IPS-20b (cell line): ENCODE measurements at regions not wholly inside any gene's neighbourhood (a gene's known extent, or its start where the extent isn't known, plus 50 kb on each side); places are given as distances from the start of the nearest gene placed in this dataset.

ENCODE experiments used
- H3K27ac ChIP-seq: one replicate; pipeline ENCODE4 v1.5.1; 2013; ENCODE audit warnings: low read length
- H3K27me3 ChIP-seq: 2 replicates; pipeline ENCODE4 v1.6.1; 2013; ENCODE audit warnings: mild to moderate bottlenecking, low read length, inconsistent platforms; ENCODE audit not compliant: insufficient read depth
- H3K36me3 ChIP-seq: 2 replicates; pipeline ENCODE4 v1.6.1; 2013; ENCODE audit warnings: low read depth, mild to moderate bottlenecking, inconsistent platforms, low read length, moderate library complexity; ENCODE audit not compliant: insufficient read depth
- H3K4me1 ChIP-seq: 2 replicates; pipeline ENCODE4 v1.6.1; 2013; ENCODE audit warnings: mild to moderate bottlenecking, control low read depth, inconsistent platforms, low read length, moderate library complexity; ENCODE audit not compliant: insufficient read depth
- H3K4me3 ChIP-seq: 2 replicates; pipeline ENCODE4 v1.5.1; 2013; ENCODE audit warnings: mild to moderate bottlenecking, low read length, inconsistent platforms
- H3K9ac ChIP-seq: 2 replicates; pipeline ENCODE4 v1.6.1; 2013; ENCODE audit warnings: low read depth, mild to moderate bottlenecking, inconsistent platforms, low read length, moderate library complexity
- H3K9me3 ChIP-seq: 2 replicates; pipeline ENCODE4 v1.6.1; 2013; ENCODE audit warnings: mild to moderate bottlenecking, low read depth, low read length, inconsistent platforms; ENCODE audit not compliant: insufficient read depth

- H3K4me3 ChIP-seq = no peak overlapping the region
- no peak overlapping the region for H3K27ac ChIP-seq
- H3K36me3 ChIP-seq = no peaks in the 10 kb centered on the region
- H3K9ac ChIP-seq = no peak overlapping the region
- no peaks in the 10 kb centered on the region for H3K9me3 ChIP-seq
- no peaks in the 10 kb centered on the region for H3K4me1 ChIP-seq
- H3K27me3 ChIP-seq = peaks cover 7% of the 10 kb centered on the region; the same call in 1 of the 2 replicates
Measured at GRCh38 chr2:30359644-30360167, 87.3 kb upstream of the LCLAT1 start.

- Histone ChIP-seq H3K9me3 (no peaks in the 10 kb centered on the region), H3K36me3 (no peaks in the 10 kb centered on the region), H3K4me1 (no peaks in the 10 kb centered on the region), H3K9ac (no peak overlapping the region), H3K4me3 (no peak overlapping the region), H3K27ac (no peak overlapping the region), H3K27me3 (peaks cover 7% of the 10 kb centered on the region; the same call in 1 of the 2 replicates)
Measured at GRCh38 chr2:30361751-30362394, 85.2 kb upstream of the LCLAT1 start.

DNA sequence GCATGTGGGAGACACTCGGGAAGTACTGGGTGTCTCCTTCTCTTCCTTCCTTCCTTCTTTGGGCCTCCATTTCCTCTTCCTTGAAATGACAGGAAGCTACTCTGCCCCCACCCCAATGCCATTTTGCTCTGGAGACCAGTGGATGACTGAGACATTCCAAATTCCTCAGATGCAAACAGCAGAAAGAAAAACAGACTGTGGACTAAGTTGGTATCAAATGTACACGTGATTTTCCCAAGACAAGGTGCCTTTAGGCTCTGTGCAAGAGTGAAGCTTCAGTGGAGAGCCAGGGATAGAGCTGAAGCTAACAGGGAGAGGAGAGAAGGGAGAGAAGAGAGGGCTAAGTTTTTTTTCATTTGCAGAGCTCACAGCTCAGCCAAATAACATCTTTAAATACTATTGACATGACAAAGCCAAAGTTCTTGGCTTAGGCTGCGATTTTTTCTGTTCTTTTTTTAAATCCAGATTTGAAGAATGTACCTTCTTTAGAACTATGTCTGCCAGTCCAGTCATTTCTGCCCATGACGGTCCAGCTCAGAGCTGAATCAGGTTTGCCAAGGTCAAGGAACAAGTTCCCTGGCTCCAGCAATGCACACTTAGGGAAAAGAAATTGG lies 84.5 kb upstream of the LCLAT1 start:
- H3K27ac ChIP-seq = no peak overlapping the region
- no peaks in the 10 kb centered on the region for H3K9me3 ChIP-seq
- H3K4me1 ChIP-seq = no peaks in the 10 kb centered on the region
- H3K36me3 ChIP-seq = no peaks in the 10 kb centered on the region
- H3K9ac ChIP-seq = no peak overlapping the region
- peaks cover 7% of the 10 kb centered on the region; the same call in 1 of the 2 replicates for H3K27me3 ChIP-seq
- no peak overlapping the region for H3K4me3 ChIP-seq

DNA sequence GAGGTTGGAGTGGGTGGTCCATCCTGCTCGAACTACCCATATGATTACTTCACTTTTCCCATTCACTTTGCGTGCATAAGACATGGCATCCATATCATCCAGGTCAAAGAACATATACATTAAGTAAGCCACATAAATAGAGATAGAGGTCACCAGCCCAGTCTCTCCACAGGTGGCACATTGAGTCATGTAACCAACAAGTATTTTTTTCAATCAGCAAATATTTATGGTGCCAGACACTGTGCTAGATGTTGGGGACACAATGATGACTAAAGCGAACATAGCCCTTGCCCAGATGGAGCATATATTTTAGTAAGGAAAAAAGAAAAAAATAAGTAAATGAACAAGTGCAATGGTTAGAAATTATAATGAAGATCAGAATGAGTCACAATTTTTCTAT lies 83.6 kb upstream of the LCLAT1 start:
- no peak overlapping the region for H3K9ac ChIP-seq
- H3K27me3 ChIP-seq = peaks cover 7% of the 10 kb centered on the region; the same call in 1 of the 2 replicates
- no peak overlapping the region for H3K4me3 ChIP-seq
- H3K9me3 ChIP-seq = no peaks in the 10 kb centered on the region
- H3K27ac ChIP-seq = no peak overlapping the region
- H3K36me3 ChIP-seq = no peaks in the 10 kb centered on the region
- H3K4me1 ChIP-seq = no peaks in the 10 kb centered on the region

DNA sequence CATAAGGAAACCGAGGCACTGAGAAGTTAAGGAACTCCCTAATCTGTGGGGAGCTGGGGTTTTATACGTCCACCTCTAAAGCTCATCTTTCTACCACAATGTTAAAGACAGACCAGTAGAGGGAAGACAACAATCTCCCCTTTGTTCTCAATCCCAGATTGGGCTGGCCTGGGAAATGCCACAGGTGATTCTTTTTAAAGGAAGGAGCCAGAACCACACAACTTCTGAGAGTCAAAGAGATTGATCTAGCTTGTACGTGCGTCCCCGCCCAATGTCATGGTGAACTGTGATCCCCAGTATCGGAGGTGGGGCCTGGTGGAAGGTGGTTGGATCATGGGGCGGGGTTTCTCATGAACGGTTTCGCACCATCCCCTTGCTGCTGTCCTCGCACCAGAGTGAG lies 81.8 kb upstream of the LCLAT1 start:
- H3K36me3 ChIP-seq = no peaks in the 10 kb centered on the region
- H3K4me1 ChIP-seq = no peaks in the 10 kb centered on the region
- no peaks in the 10 kb centered on the region for H3K9me3 ChIP-seq
- no peak overlapping the region for H3K27ac ChIP-seq
- peaks cover 7% of the 10 kb centered on the region; the same call in 1 of the 2 replicates for H3K27me3 ChIP-seq
- no peak overlapping the region for H3K9ac ChIP-seq
- H3K4me3 ChIP-seq = no peak overlapping the region

DNA sequence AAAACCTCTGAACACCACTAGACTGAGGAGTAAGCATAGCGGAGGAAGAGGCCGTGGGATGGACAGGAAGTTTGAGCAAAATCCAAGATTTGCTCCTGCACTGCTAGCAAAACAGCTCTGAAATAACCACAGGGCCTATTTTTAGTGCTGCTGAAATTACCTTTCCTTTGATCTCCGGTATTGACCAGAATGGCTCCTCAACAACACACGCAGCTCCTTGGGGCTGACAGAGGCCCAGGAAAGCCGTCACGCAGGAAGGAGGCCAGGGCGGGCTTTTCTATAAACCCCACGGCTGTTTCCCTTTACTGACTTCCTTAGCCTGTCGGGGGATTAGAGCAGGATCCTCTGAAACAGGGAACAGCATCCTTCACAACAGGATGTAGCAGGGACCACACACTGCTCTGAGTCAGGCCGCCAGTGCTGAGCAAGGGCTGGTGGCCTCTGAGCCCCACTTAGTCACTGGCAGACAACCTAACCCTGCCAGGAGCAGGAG lies 80.8 kb upstream of the LCLAT1 start:
- H3K36me3 ChIP-seq = no peaks in the 10 kb centered on the region
- no peaks in the 10 kb centered on the region for H3K9me3 ChIP-seq
- no peak overlapping the region for H3K27ac ChIP-seq

DNA sequence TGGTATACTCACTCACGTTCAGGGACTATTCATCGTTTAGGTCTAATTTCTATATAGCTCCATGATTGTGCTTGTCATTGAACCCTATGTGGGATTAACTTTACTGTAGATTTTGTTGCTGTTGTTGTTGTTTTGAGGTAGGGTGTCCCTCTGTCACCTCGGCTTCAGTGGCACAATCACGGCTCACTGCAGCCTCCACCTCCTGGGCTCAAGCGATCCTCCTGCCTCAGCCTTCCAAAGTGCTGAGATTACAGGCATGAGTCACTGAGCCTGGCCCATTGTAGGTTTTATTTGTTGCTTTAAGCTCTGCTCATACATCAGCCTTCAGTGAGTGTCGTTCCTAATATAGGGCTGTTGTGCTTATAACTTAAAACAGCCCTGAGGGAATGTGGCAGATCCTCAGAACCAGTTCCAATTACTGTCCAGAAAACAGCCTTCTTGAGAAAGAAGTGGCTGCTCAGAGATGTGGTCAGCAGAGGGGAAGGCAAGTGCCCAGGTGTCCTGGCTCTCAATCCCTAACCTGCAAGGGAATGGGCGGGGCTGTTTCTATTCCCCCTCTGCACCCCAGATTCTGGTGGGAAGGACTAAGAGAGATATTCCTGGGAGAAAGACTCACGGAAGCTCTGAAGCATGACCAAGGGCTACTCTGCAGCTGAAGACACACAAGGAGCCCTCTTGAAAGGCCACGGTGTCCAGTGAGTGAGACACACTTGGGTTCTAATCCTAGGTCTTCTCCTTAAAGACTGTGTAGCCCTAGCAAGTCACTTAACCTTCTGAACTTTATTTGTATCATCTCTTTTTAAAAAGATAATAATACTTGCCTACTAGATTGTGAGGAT lies 79.6 kb upstream of the LCLAT1 start:
- Histone ChIP-seq H3K9me3 (no peaks in the 10 kb centered on the region), H3K27me3 (no peaks in the 10 kb centered on the region), H3K36me3 (no peaks in the 10 kb centered on the region), H3K4me1 (no peaks in the 10 kb centered on the region), H3K27ac (no peak overlapping the region), H3K9ac (no peak overlapping the region), H3K4me3 (no peak overlapping the region)

More for the DNA sequence above, 80.8 kb upstream of the LCLAT1 start:
- no peaks in the 10 kb centered on the region for H3K4me1 ChIP-seq
- H3K27me3 ChIP-seq = peaks cover 7% of the 10 kb centered on the region; the same call in 1 of the 2 replicates
- no peak overlapping the region for H3K4me3 ChIP-seq
- no peak overlapping the region for H3K9ac ChIP-seq

GRCh38 chr2:30368258-30368657 lies 78.8 kb upstream of the LCLAT1 start:
- no peak overlapping the region for H3K27ac ChIP-seq
- no peaks in the 10 kb centered on the region for H3K4me1 ChIP-seq
- H3K4me3 ChIP-seq = no peak overlapping the region
- H3K27me3 ChIP-seq = no peaks in the 10 kb centered on the region
- H3K36me3 ChIP-seq = no peaks in the 10 kb centered on the region
- H3K9me3 ChIP-seq = no peaks in the 10 kb centered on the region
- no peak overlapping the region for H3K9ac ChIP-seq

DNA sequence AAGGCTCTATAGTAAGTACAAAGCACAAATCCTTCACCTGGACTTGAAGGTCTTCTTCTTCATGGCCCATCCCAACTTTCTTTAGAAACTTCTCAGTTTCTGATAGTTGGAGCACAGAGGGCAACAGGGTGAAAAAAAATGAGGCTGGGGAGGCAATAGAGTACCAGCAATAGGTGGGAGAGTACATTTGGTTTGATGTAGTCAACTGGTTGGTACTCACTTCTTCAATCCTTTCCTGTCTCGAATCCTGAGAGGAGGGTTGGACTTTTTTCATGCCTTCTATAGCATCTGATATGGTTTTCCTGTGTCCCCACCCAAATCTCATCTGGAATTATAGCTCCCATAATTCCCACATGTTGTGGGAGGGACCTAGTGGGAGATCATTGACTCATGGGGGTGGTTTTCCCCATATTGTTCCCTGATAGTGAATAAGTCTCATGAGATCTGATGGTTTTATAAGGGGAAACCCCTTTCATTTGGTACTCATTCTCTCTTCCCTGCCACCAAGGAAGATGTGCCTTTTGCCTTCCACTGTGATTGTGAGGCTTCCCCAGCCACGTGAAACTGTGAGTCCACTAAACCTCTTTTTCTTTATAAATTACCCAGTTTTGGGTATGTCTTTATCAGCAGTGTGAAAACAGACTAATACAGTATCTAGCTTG lies 75.9 kb upstream of the LCLAT1 start:
- Histone ChIP-seq H3K9ac (no peak overlapping the region), H3K4me3 (no peak overlapping the region), H3K4me1 (no peaks in the 10 kb centered on the region), H3K9me3 (no peaks in the 10 kb centered on the region), H3K27ac (no peak overlapping the region), H3K27me3 (no peaks in the 10 kb centered on the region), H3K36me3 (no peaks in the 10 kb centered on the region)

GRCh38 chr2:30371772-30372373 lies 75.2 kb upstream of the LCLAT1 start:
- Histone ChIP-seq H3K36me3 (no peaks in the 10 kb centered on the region), H3K4me1 (no peaks in the 10 kb centered on the region), H3K27ac (no peak overlapping the region), H3K9ac (no peak overlapping the region), H3K9me3 (no peaks in the 10 kb centered on the region), H3K4me3 (no peak overlapping the region), H3K27me3 (no peaks in the 10 kb centered on the region)

DNA sequence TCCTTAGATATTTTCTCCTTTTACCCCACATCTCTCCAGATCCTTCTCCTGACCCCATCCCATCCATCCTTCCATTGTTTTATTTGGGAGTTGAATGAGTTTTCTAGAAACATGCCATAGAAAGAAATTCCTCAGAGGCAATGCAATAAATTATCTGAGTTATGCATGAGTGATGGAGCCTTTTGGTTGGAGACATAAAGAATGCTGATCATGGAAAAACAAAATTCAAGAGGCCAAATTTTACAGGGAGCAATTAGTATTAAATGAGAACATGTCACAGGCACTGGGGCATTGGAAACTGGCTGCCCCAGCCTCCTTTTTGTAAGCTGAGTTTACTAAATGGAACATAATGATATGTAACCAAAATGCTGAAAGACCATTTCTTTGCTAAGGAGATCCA lies 74.2 kb upstream of the LCLAT1 start:
- Histone ChIP-seq H3K4me1 (no peaks in the 10 kb centered on the region), H3K27ac (no peak overlapping the region), H3K4me3 (no peak overlapping the region), H3K27me3 (no peaks in the 10 kb centered on the region), H3K9ac (no peak overlapping the region), H3K9me3 (no peaks in the 10 kb centered on the region), H3K36me3 (no peaks in the 10 kb centered on the region)
